ENCODE measurements at regions not wholly inside any gene's neighbourhood (a gene's known extent, or its start where the extent isn't known, plus 50 kb on each side); places are given as distances from the start of the nearest gene placed in this dataset.

- TF ChIP-seq CTCF (IDR thresholded peaks at IDR 0.05; ENCODE audit: low read length) (no peak), EZH2 (IDR thresholded peaks at IDR 0.05; ENCODE audit: borderline replicate concordance, low read length) (no peak)
Measured at GRCh38 chr6:149249370-149250357, 67.8 kb upstream of the TAB2 start.
